BLaER1 (cell line): ENCODE measurements at regions not wholly inside any gene's neighbourhood (a gene's known extent, or its start where the extent isn't known, plus 50 kb on each side); places are given as distances from the start of the nearest gene placed in this dataset.

Experiments used
- H3K27ac ChIP-seq: shearing (Covaris generic); formaldehyde crosslinking; 2 replicates; pipeline ENCODE4 v1.8.1; 2022
- H3K27me3 ChIP-seq: shearing (Covaris generic); formaldehyde crosslinking; 2 replicates; pipeline ENCODE4 v1.8.1; 2022
- H3K36me3 ChIP-seq: shearing (Covaris generic); formaldehyde crosslinking; 2 replicates; pipeline ENCODE4 v1.8.1; 2022
- H3K4me1 ChIP-seq: shearing (Covaris generic); formaldehyde crosslinking; 2 replicates; pipeline ENCODE4 v1.8.1; 2022
- H3K4me2 ChIP-seq: shearing (Covaris generic); formaldehyde crosslinking; 2 replicates; pipeline ENCODE4 v1.8.1; 2022
- H3K4me3 ChIP-seq: shearing (Covaris generic); formaldehyde crosslinking; 2 replicates; pipeline ENCODE4 v1.8.1; 2022
- H3K9ac ChIP-seq: shearing (Covaris generic); formaldehyde crosslinking; 2 replicates; pipeline ENCODE4 v1.8.1; 2022
- H3K9me3 ChIP-seq: shearing (Covaris generic); formaldehyde crosslinking; 2 replicates; pipeline ENCODE4 v1.8.1; 2022
- H4K20me1 ChIP-seq: shearing (Covaris generic); formaldehyde crosslinking; 2 replicates; pipeline ENCODE4 v1.8.1; 2022
- Cebpa-rat ChIP-seq: shearing (Covaris generic); IDR thresholded peaks from 2 replicates; pipeline ENCODE4 v1.8.1; 2022

GRCh38 chr18:61657066-61657732, 235.6 kb downstream of the RNF152 start:
- H3K27ac ChIP-seq, result no peak overlapping the region
- no peak for TF ChIP-seq Cebpa-rat
- H3K4me3 ChIP-seq, result no peak overlapping the region
- no peak overlapping the region for H3K4me2 ChIP-seq
- no peaks in the 10 kb centered on the region for H3K27me3 ChIP-seq
- H3K4me1 ChIP-seq, result no peaks in the 10 kb centered on the region
- no peaks in the 10 kb centered on the region for H3K9me3 ChIP-seq
- no peaks in the 10 kb centered on the region for H4K20me1 ChIP-seq
- H3K9ac ChIP-seq, result no peak overlapping the region
- H3K36me3 ChIP-seq, result no peaks in the 10 kb centered on the region

- H4K20me1 ChIP-seq, result no peaks in the 10 kb centered on the region
- H3K27ac ChIP-seq, result no peak overlapping the region
- no peaks in the 10 kb centered on the region for H3K36me3 ChIP-seq
- H3K4me2 ChIP-seq, result no peak overlapping the region
- H3K4me1 ChIP-seq, result peaks cover 7% of the 10 kb centered on the region
- H3K9ac ChIP-seq, result no peak overlapping the region
- no peak overlapping the region for H3K4me3 ChIP-seq
- no peaks in the 10 kb centered on the region for H3K9me3 ChIP-seq
- H3K27me3 ChIP-seq, result no peaks in the 10 kb centered on the region
- TF ChIP-seq Cebpa-rat, result no peak
Observed at GRCh38 chr18:61655630-61656029, 237.2 kb downstream of the RNF152 start.

- no peaks in the 10 kb centered on the region for H3K27me3 ChIP-seq
- H4K20me1 ChIP-seq, result no peaks in the 10 kb centered on the region
- no peak for TF ChIP-seq Cebpa-rat
- no peaks in the 10 kb centered on the region for H3K9me3 ChIP-seq
- no peak overlapping the region for H3K4me2 ChIP-seq
- H3K4me1 ChIP-seq, result peaks cover 7% of the 10 kb centered on the region
- no peaks in the 10 kb centered on the region for H3K36me3 ChIP-seq
- H3K4me3 ChIP-seq, result no peak overlapping the region
- H3K27ac ChIP-seq, result no peak overlapping the region
- H3K9ac ChIP-seq, result no peak overlapping the region
Observed at GRCh38 chr18:61653823-61654551, 238.8 kb downstream of the RNF152 start.

- no peak overlapping the region for H3K4me2 ChIP-seq
- TF ChIP-seq Cebpa-rat, result no peak
Observed at GRCh38 chr18:61651880-61652268, 240.9 kb downstream of the RNF152 start.

GRCh38 chr18:61651145-61651879, 241.5 kb downstream of the RNF152 start:
- Histone ChIP-seq H3K36me3 (no peaks in the 10 kb centered on the region), H3K9ac (no peak overlapping the region), H3K27ac (no peak overlapping the region), H3K9me3 (no peaks in the 10 kb centered on the region), H3K4me1 (peaks cover 7% of the 10 kb centered on the region), H3K4me2 (peak overlapping the region; percentile 36; the same call in 1 of the 2 replicates), H3K27me3 (no peaks in the 10 kb centered on the region), H4K20me1 (no peaks in the 10 kb centered on the region), H3K4me3 (no peak overlapping the region)
- no peak for TF ChIP-seq Cebpa-rat

More at GRCh38 chr18:61651880-61652268, 240.9 kb downstream of the RNF152 start:
- Histone ChIP-seq H3K36me3 (no peaks in the 10 kb centered on the region), H4K20me1 (no peaks in the 10 kb centered on the region), H3K27me3 (no peaks in the 10 kb centered on the region), H3K4me3 (no peak overlapping the region), H3K27ac (no peak overlapping the region), H3K9me3 (no peaks in the 10 kb centered on the region), H3K4me1 (peaks cover 7% of the 10 kb centered on the region), H3K9ac (no peak overlapping the region)

GRCh38 chr18:61643884-61644647, 248.7 kb downstream of the RNF152 start:
- Histone ChIP-seq H4K20me1 (no peaks in the 10 kb centered on the region), H3K9ac (no peak overlapping the region), H3K4me1 (peaks cover 43% of the 10 kb centered on the region), H3K4me2 (peak overlapping the region; percentile 80), H3K36me3 (no peaks in the 10 kb centered on the region), H3K9me3 (no peaks in the 10 kb centered on the region), H3K27ac (peak overlapping the region; percentile 45; the same call in 1 of the 2 replicates), H3K27me3 (no peaks in the 10 kb centered on the region), H3K4me3 (no peak overlapping the region)
- TF ChIP-seq Cebpa-rat, result no peak

DNA sequence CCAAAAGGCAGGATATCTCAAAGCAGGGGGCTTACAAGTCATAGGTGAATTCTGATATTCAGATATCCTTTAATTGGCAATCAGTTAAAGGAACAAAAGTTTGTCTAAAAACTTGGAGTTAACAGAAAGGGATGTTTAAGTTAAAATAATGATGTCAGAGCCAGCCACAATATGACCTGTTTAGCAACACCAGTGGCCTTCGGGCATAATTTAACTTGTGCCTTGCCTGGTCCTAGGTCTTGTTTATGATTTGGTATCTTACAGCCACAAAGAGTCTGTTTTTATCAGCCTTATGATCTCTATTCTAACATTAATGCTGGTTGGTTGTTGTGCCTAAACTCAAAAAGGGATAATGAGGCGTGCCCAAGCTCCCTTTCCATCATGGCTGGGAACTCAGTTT, 252.9 kb downstream of the RNF152 start:
- peaks cover 51% of the 10 kb centered on the region for H3K4me1 ChIP-seq
- H4K20me1 ChIP-seq, result no peaks in the 10 kb centered on the region
- H3K4me2 ChIP-seq, result no peak overlapping the region
- no peaks in the 10 kb centered on the region for H3K36me3 ChIP-seq
- H3K27me3 ChIP-seq, result no peaks in the 10 kb centered on the region
- no peak overlapping the region for H3K9ac ChIP-seq
- no peak overlapping the region for H3K27ac ChIP-seq
- no peak for TF ChIP-seq Cebpa-rat
- H3K4me3 ChIP-seq, result no peak overlapping the region
- H3K9me3 ChIP-seq, result no peaks in the 10 kb centered on the region

DNA sequence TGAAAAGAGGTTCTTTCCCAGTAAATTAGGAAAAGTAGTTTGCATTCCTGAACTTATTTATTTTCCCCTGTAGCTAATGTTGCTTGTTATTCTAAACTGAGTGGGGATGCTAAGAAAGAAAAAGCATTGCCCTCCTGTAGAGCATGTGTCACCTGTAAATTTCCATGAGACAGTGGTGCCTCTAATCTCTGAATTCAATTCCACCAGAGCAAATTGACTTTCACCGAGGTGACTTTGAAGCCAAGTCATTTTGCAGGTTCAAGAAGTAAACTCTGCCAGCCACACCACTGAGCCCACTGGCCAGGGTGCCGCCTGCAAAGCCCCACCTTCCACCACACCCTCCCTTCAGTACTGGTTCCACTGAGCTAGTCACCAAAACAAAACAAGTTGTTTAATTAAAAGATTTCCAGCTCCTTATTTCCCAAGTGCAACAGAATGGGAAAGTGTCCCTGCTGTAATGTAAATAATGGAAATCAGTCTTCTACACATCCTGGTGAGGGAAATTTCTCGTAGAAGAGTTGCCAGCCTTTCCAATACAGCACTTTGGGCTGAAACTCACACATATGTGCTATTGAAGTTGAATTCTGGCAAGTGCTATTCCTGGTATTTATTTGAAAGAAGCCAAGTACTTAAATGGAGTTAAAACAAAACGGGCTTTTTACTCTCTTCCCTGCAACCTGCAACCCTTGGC, 254.8 kb downstream of the RNF152 start:
- H3K4me3 ChIP-seq, result no peak overlapping the region
- no peak overlapping the region for H3K27ac ChIP-seq
- no peaks in the 10 kb centered on the region for H3K36me3 ChIP-seq
- no peak for TF ChIP-seq Cebpa-rat
- no peaks in the 10 kb centered on the region for H4K20me1 ChIP-seq
- H3K4me1 ChIP-seq, result peaks cover 34% of the 10 kb centered on the region
- no peaks in the 10 kb centered on the region for H3K9me3 ChIP-seq
- H3K9ac ChIP-seq, result no peak overlapping the region
- H3K27me3 ChIP-seq, result no peaks in the 10 kb centered on the region
- H3K4me2 ChIP-seq, result no peak overlapping the region

DNA sequence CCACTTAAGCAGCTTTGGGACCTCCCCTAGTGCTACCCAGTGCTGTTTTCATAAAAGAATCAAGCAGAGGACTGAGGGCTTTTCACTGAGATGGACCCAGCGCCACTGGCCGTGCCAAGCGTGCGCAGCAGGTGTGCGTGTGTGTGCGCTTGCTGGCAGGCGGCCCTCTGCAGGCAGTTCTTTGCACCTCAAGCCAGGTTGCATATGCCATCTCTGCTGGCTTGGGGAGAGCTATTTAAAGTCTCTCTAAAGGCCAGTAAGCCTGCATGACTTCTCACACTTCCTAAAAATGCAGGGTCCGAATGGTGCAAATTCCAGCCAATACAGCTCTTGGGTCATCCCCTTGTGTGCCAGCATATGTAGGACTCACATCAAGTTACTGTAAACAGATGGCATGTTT, 255.5 kb downstream of the RNF152 start:
- no peak overlapping the region for H3K4me3 ChIP-seq
- H3K4me2 ChIP-seq, result no peak overlapping the region
- H4K20me1 ChIP-seq, result no peaks in the 10 kb centered on the region

More for the DNA sequence above, 255.5 kb downstream of the RNF152 start:
- Histone ChIP-seq H3K9me3 (no peaks in the 10 kb centered on the region), H3K27ac (no peak overlapping the region), H3K36me3 (no peaks in the 10 kb centered on the region), H3K9ac (no peak overlapping the region), H3K4me1 (peaks cover 26% of the 10 kb centered on the region), H3K27me3 (no peaks in the 10 kb centered on the region)
- TF ChIP-seq Cebpa-rat, result no peak
